ENCODE measurements at regions not wholly inside any gene's neighbourhood (a gene's known extent, or its start where the extent isn't known, plus 50 kb on each side); places are given as distances from the start of the nearest gene placed in this dataset.

DNA sequence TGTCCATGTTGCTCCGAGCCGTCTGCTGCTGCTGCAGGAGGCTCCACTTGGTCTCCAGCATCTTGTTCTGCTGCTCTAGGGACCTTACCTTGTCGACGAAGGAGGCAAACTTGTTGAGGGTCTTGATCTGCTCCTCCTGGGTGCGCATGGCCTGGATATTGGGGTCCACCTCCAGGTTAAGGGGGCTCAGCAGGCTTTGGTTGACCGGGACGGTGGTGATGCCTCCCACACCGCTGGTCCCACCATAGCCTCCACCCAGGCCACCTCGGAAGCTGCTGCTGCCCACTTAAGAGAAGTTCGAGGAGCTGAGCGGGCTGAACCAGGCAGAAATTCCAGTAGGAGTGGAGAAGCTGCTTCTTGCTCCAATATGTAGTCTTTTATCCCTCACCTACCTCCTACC, 180.7 kb upstream of the SYNPR start (continued):
- TF ChIP-seq, protein P1, sequence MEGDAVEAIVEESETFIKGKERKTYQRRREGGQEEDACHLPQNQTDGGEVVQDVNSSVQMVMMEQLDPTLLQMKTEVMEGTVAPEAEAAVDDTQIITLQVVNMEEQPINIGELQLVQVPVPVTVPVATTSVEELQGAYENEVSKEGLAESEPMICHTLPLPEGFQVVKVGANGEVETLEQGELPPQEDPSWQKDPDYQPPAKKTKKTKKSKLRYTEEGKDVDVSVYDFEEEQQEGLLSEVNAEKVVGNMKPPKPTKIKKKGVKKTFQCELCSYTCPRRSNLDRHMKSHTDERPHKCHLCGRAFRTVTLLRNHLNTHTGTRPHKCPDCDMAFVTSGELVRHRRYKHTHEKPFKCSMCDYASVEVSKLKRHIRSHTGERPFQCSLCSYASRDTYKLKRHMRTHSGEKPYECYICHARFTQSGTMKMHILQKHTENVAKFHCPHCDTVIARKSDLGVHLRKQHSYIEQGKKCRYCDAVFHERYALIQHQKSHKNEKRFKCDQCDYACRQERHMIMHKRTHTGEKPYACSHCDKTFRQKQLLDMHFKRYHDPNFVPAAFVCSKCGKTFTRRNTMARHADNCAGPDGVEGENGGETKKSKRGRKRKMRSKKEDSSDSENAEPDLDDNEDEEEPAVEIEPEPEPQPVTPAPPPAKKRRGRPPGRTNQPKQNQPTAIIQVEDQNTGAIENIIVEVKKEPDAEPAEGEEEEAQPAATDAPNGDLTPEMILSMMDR (IDR thresholded peaks at IDR 0.05; ENCODE audit: control extremely low read depth in 1 of 3, insufficient read depth in 1 of 3, low read depth in 1 of 3, low read length in 3 of 3): no peak
- TF ChIP-seq RAD21 (IDR thresholded peaks at IDR 0.05 in 1 of 2, conservative IDR thresholded peaks at IDR 0.05 in 1 of 2; ENCODE audit: low read depth in 2 of 2, low read length in 2 of 2): no peak
- no peak for TF ChIP-seq MAFK (IDR thresholded peaks at IDR 0.05; ENCODE audit: low read depth, low read length)
